Hematopoietic multipotent progenitor cell treated with erythropoietin and hydrocortisone succinate and interleukin-3 and kit ligand, for 4 days (in vitro differentiated cells): ENCODE measurements at regions not wholly inside any gene's neighbourhood (a gene's known extent, or its start where the extent isn't known, plus 50 kb on each side); places are given as distances from the start of the nearest gene placed in this dataset.
"Not testable (repeated sequence)": the region's sequence is repeated elsewhere in the genome, so short reads cannot be mapped to it uniquely, and the experiment has no call there.

Source experiments
- DNase-seq: peaks from one replicate; pipeline ENCODE4 v3.0.0-alpha.2; 2015

DNA sequence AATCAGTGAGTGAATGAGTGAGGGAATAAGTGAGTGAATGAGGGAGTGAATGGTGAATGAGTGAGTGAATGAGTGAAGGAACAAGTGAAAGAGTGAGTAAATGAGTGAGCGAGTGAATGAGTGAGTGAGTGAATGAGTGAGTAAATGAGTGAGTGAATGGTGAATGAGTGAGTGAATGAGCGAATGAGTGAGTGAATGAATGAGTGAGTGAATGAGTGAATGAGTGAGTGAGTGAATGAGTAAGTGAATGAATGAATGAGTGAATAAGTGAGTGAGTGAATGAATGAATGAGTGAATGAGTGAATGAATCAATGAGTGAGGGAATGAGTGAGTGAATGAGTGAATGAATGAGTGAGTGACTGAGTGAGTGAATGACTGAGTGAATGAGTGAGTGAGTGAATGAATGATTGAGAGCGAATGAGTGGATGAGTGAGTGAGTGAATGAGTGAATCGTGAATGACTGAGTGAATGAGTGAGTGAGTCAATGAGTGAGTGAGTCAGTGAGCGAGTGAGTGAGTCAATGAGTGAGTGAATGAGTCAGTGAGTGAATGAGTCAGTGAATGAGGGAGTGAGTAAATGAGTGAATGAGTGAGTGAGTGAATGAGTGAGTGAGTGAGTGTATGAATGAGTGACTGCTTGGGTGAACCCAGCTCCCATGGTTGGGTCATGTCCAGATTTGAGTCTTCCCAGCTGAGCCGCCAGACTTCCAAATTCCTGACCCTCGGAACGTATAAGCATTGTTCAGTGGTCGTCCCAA is 133.0 kb downstream of the NPIPB11 start:
- DNase-seq = not testable (repeated sequence)

DNA sequence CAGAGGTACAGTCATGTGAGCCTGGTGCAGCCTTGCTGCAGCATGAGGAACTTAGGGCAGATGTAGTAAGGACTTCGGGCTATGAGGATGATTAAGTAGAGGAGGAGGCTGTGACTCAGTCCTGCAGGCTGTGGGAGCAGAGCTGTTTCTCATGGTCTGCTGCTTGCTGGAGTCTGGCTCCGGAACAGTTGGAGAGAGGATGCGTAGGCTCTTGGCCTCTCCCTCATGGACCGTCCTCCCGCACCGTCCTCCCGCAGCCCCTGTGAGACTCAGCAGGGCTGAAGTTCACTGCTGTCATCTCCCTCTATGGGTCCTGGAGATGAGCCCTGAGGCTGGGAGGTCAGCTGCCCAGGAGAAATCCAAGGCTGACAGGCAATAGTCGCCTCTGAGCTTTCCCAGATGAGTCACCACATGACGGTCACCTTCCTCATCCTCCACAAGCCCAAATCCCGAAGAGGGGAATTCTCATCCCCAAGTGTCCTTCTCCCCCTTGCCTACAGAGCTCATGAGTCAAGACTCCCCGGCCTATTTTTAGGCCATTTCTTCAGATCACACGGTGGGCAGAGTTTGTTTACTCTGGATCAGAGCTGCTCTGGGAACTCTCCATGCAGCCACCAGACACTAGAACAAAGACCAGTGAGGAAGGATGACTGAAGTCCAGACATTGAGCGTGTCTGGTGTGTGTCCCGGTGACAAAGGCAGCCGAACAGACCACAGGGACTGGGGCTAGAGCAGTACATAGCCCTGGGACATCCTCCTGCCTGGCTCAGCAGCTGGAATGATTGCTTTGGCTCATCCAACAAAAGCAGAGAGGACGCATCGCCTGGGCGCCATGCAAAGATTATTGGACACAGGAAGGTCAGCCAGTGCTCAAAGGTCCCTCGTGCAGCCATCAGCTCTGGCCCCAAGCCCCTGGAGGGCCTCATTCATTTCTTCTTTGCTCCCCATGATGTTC is 134.5 kb downstream of the NPIPB11 start:
- DNase-seq = not testable (repeated sequence)

- DNase-seq = not testable (repeated sequence)
Observed at GRCh38 chr16:29270923-29271322, 135.6 kb downstream of the NPIPB11 start.

DNA sequence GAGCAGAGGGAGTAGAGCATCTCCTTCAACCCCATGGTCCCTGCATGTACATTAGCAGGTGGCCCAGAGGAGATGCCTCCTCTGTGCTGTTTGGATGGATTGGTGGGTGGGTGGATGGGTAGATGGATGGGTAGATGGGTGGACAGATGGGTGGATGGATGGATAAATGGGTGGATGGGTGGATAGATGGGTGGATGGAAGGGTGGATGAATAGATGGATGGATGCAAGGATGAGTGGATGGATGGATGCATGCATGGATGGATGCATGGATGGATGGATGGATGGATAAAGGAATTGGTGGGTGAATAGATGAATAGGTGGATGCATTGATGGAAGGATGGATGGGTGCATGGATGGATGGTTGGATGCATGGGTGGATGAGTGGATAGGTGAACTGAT is 136.5 kb downstream of the NPIPB11 start:
- not testable (repeated sequence) for DNase-seq

GRCh38 chr16:29269192-29269811 is 137.2 kb downstream of the NPIPB11 start:
- DNase-seq = not testable (repeated sequence)

GRCh38 chr16:29268785-29269191 is 137.7 kb downstream of the NPIPB11 start:
- not testable (repeated sequence) for DNase-seq

DNA sequence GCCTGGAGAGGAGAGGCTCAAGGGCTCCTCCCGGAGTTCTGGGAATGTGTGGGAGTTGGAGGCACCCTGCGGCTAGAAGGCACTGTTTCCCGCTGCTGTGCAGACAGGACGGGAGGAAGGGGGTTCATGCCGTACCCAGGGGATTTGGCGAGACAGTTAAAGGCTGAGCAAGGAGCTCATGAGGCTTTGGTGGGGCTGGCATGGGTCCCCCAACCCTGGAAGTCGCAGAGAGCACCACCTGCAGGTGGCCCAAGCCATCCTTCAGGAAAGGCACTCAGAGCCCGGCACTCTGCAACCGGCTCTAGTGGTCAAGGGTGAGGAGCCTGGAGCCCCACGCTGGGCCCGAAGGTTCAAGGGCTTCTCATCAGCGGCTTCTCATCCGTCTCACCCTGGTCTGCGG is 138.2 kb downstream of the NPIPB11 start:
- not testable (repeated sequence) for DNase-seq

- DNase-seq = not testable (repeated sequence)
Observed at GRCh38 chr16:29267891-29268290, 138.6 kb downstream of the NPIPB11 start.

GRCh38 chr16:29267055-29267619 is 139.4 kb downstream of the NPIPB11 start:
- not testable (repeated sequence) for DNase-seq

- DNase-seq = not testable (repeated sequence)
Observed at GRCh38 chr16:29266612-29267011, 139.9 kb downstream of the NPIPB11 start.

- peak; percentile 88 for DNase-seq
Observed at GRCh38 chr16:29265255-29265853, 141.2 kb downstream of the NPIPB11 start.

- DNase-seq = not testable (repeated sequence)
Observed at GRCh38 chr16:29264080-29264837, 142.3 kb downstream of the NPIPB11 start.

DNA sequence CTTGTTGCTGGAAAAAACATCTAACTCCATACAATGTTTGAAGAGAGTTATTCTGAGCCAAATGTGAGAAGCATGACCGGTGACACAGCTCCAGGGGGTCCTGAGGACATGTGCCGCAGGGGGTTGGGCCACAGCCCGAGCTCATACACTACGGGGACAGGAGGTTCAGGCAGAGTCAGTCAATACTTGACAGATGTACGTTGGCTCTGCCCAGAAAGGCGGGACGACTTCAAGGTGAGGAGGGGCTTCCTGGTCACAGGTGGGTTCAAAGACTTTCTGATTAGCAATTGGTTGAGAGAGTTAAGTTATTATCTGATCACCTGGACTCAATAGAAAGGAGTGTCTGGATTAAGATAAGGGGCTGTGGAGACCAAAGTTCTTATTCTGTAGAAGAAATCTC is 143.8 kb downstream of the NPIPB11 start:
- not testable (repeated sequence) for DNase-seq

- DNase-seq = not testable (repeated sequence)
Observed at GRCh38 chr16:29261427-29262248, 144.9 kb downstream of the NPIPB11 start.

- DNase-seq = not testable (repeated sequence)
Observed at GRCh38 chr16:29260683-29261426, 145.7 kb downstream of the NPIPB11 start.

- not testable (repeated sequence) for DNase-seq
Observed at GRCh38 chr16:29259635-29260457, 146.7 kb downstream of the NPIPB11 start.

DNA sequence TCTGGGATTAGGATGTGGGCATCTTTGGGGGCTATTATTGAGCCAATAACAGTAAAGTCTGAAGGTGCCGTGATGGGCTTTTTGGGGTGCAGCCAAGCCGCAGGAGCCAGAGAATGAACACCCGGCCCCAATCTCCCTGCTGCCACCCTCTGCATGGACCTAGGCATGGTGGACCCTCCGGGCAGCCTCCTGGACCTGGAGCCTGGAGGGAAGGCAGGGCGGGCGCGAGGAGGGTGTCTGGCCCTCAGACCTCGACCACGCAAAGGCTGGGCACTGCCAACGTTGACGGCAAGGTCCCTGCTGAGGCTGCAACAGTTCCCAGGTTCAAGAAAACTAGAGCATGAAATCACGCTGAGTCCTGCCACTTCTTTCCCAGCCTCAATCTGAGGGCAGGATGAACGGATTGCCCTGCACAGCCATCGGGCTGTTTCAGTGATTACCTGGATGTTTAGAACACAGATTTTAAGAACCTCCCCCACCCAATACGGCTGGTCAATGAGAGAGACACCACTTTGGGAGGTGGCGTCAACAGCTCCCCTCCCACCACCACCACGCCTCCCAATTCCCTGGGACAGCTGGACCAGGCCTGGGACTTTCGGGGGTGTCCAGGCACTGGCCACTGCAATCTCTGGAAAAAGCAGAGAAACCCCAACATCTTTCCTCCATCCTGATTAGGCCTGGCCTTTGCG is 147.4 kb downstream of the NPIPB11 start:
- not testable (repeated sequence) for DNase-seq
